ENCODE measurements at regions not wholly inside any gene's neighbourhood (a gene's known extent, or its start where the extent isn't known, plus 50 kb on each side); places are given as distances from the start of the nearest gene placed in this dataset.

GRCh38 chr10:43849551-43849950 is 200.9 kb upstream of the ZNF32 start:
- H2AFZ ChIP-seq (ENCODE audit: low read depth): no peak overlapping the region
- CTCF ChIA-PET: no interaction called here
- no peak overlapping the region for H3K27ac ChIP-seq (ENCODE audit: low read depth in 2 of 2, low read length in 1 of 2)
- no peaks in the 10 kb centered on the region for H3K36me3 ChIP-seq (replicated peaks in 1 of 2; ENCODE audit: control insufficient read depth in 1 of 2, insufficient read depth in 2 of 2, low read length in 1 of 2)
- POLR2A ChIA-PET: no interaction called here
- H3K4me2 ChIP-seq: no peak overlapping the region
- no peak overlapping the region for H3K9ac ChIP-seq
- no peaks in the 10 kb centered on the region for H3K9me2 ChIP-seq
- no peaks in the 10 kb centered on the region for H3K27me3 ChIP-seq (ENCODE audit: insufficient read depth)
- DNase-seq: no peak
- H4K20me1 ChIP-seq (ENCODE audit: insufficient read depth): no peaks in the 10 kb centered on the region
- peaks cover 0 to 13% of the 10 kb centered on the region in 2 experiments; a peak in 2 of 4 replicates for H3K4me1 ChIP-seq (ENCODE audit: control insufficient read depth in 1 of 2, insufficient read depth in 2 of 2, low read depth in 1 of 2, low read length in 1 of 2)
- no peak overlapping the region for H3K4me3 ChIP-seq (ENCODE audit: low read depth in 2 of 2, low read length in 1 of 2)
- no peaks in the 10 kb centered on the region for H3F3A ChIP-seq (replicated peaks; ENCODE audit: insufficient read depth)
- H3K9me3 ChIP-seq: no peaks in the 10 kb centered on the region
- H3K79me2 ChIP-seq (ENCODE audit: insufficient read depth): no peaks in the 10 kb centered on the region
- 100% methylated on average over 3 of the region's 3 CpGs for WGBS (ENCODE audit: low lambda C conversion rate)
- no peak for TF ChIP-seq EZH2phosphoT487 (IDR thresholded peaks at IDR 0.05; ENCODE audit: borderline replicate concordance, low read depth)
- no peak for TF ChIP-seq NRF1 (IDR thresholded peaks at IDR 0.05; ENCODE audit: low read depth, low read length)
- TF ChIP-seq SMC3 (IDR thresholded peaks at IDR 0.05; ENCODE audit: low read depth, low read length): no peak
- TF ChIP-seq RXRA (IDR thresholded peaks at IDR 0.05; ENCODE audit: borderline replicate concordance, low read depth): no peak
- TF ChIP-seq USF1 (IDR thresholded peaks at IDR 0.05; ENCODE audit: borderline replicate concordance, low read depth): no peak
- no peak for TF ChIP-seq IRF3 (IDR thresholded peaks at IDR 0.05; ENCODE audit: low read depth, low read length)
- no peak for TF ChIP-seq TAF1 (IDR thresholded peaks at IDR 0.05; ENCODE audit: borderline replicate concordance, low read depth, low read length)
- TF ChIP-seq ZBTB33 (IDR thresholded peaks at IDR 0.05; ENCODE audit: borderline replicate concordance, low read depth): no peak
- no peak for TF ChIP-seq POLR2AphosphoS5 (IDR thresholded peaks at IDR 0.05; ENCODE audit: low read depth, low read length)
- TF ChIP-seq USF2 (IDR thresholded peaks at IDR 0.05; ENCODE audit: borderline replicate concordance, low read depth, low read length): no peak
- TF ChIP-seq SIN3A (IDR thresholded peaks at IDR 0.05; ENCODE audit: borderline replicate concordance, low read depth, low read length): no peak
- TF ChIP-seq ELF1 (IDR thresholded peaks at IDR 0.05): no peak
- no peak for TF ChIP-seq RAD21 (IDR thresholded peaks at IDR 0.05; ENCODE audit: low read length)
